GM23248 (cell line): ENCODE measurements at regions not wholly inside any gene's neighbourhood (a gene's known extent, or its start where the extent isn't known, plus 50 kb on each side); places are given as distances from the start of the nearest gene placed in this dataset.

ENCODE experiments used
- DNase-seq: peaks from one replicate; pipeline ENCODE4 v3.0.0-alpha.2; 2015
- H2AFZ ChIP-seq: fragments of 200-600 bp; sonication (generic); 2 replicates; pipeline ENCODE4 v1.6.1; 2016; ENCODE audit warnings: antibody characterized with exemption
- H3F3A ChIP-seq: fragments of 200-600 bp; sonication (generic); 2 replicates; pipeline ENCODE4 v1.6.1; 2016; ENCODE audit warnings: mild to moderate bottlenecking, antibody characterized with exemption, mixed run types; ENCODE audit not compliant: insufficient read depth
- H3K27ac ChIP-seq: fragments of 200-600 bp; sonication (generic); 2 replicates; pipeline ENCODE4 v1.5.1; 2016; ENCODE audit warnings: mild to moderate bottlenecking
- H3K27me3 ChIP-seq: fragments of 200-600 bp; sonication (generic); replicated peaks from 2 replicates; pipeline ENCODE4 v1.6.1; 2016; ENCODE audit warnings: mild to moderate bottlenecking; ENCODE audit not compliant: insufficient read depth
- H3K36me3 ChIP-seq: fragments of 200-600 bp; sonication (generic); 2 replicates; pipeline ENCODE4 v1.6.1; 2016; ENCODE audit warnings: low read depth, mild to moderate bottlenecking
- H3K4me1 ChIP-seq: fragments of 200-600 bp; sonication (generic); 2 replicates; pipeline ENCODE4 v1.6.1; 2016; ENCODE audit warnings: mild to moderate bottlenecking; ENCODE audit not compliant: insufficient read depth
- H3K4me2 ChIP-seq: fragments of 200-600 bp; sonication (generic); one replicate; pipeline ENCODE4 v1.6.1; 2016; ENCODE audit warnings: mild to moderate bottlenecking; ENCODE audit not compliant: unreplicated experiment
- H3K4me3 ChIP-seq: fragments of 200-600 bp; sonication (generic); 2 replicates; pipeline ENCODE4 v1.5.1; 2016; ENCODE audit warnings: mild to moderate bottlenecking
- H3K79me2 ChIP-seq: fragments of 200-600 bp; sonication (generic); 2 replicates; pipeline ENCODE4 v1.6.1; 2016; ENCODE audit warnings: mild to moderate bottlenecking; ENCODE audit not compliant: insufficient read depth
- H3K9ac ChIP-seq: fragments of 200-600 bp; sonication (generic); 2 replicates; pipeline ENCODE4 v1.6.1; 2016; ENCODE audit warnings: mild to moderate bottlenecking
- H3K9me2 ChIP-seq: fragments of 200-600 bp; sonication (generic); 2 replicates; pipeline ENCODE4 v1.6.1; 2016; ENCODE audit warnings: mixed run types, mild to moderate bottlenecking, moderate library complexity; ENCODE audit not compliant: insufficient read depth
- H3K9me3 ChIP-seq: fragments of 200-600 bp; sonication (generic); one replicate; pipeline ENCODE4 v1.6.1; 2017; ENCODE audit warnings: low read depth
- H4K20me1 ChIP-seq: fragments of 200-600 bp; sonication (generic); 2 replicates; pipeline ENCODE4 v1.6.0; 2016; ENCODE audit not compliant: insufficient read depth
- EZH2 ChIP-seq: fragments of 200-600 bp; sonication (generic); IDR thresholded peaks from 2 replicates; pipeline ENCODE4 v1.6.1; 2018; ENCODE audit warnings: antibody characterized with exemption, mild to moderate bottlenecking; ENCODE audit not compliant: insufficient read depth, poor library complexity, severe bottlenecking
- EZH2phosphoT487 ChIP-seq: fragments of 200-600 bp; sonication (generic); IDR thresholded peaks from 2 replicates; pipeline ENCODE4 v1.6.1; 2018; ENCODE audit warnings: antibody characterized with exemption, moderate library complexity, mild to moderate bottlenecking, low read depth; ENCODE audit not compliant: insufficient read depth
- WGBS, 2 experiments: methylation state at CpG; one replicate each; pipeline ENCODE4 v1.1.6; 2015 to 2017; ENCODE audit warnings: low lambda C conversion rate in 2 of 2, low coverage in 1 of 2; ENCODE audit errors: missing lambda C conversion rate in 2 of 2; 5-methylcytosine and 5-hydroxymethylcytosine counted together
- in situ Hi-C: fragments of 300-500 bp; cut with MboI; formaldehyde crosslinking; loops from 2 replicates; pipeline ENCODE4 v1.15.0; 2020

DNA sequence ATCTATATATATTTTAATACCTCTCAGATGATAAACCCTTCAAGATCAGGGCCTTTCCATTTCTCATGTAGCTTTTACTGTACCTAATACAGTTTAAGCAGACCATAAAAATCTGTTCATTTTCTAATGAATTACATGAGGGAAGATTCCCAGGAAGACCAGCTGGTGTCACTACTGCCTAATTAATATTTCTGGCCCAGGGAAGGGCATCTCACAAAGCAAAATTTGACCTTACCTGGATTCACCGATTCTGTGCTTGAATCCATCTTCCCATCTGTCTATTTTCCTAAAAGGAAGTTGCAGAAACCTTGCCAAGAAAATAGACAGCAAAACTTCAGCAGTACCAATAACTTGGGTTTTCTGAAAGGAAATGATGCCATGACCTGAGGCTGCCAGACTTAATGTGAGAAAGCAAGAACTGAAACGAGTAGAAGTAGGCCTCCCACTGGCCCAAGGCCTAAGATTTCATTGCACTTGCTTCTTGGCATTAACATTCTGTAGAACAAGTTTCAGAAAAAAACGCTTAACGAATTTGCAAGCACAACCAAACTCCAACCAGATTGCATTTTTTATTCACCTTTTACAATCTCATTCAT lies 83.0 kb upstream of the GLIS3 start:
- no peak overlapping the region for H3K27ac ChIP-seq
- no peaks in the 10 kb centered on the region for H3K27me3 ChIP-seq
- H3K4me1 ChIP-seq: peaks cover 16% of the 10 kb centered on the region
- H3K9me2 ChIP-seq: no peaks in the 10 kb centered on the region
- TF ChIP-seq EZH2 (no peak), EZH2phosphoT487 (no peak)
- peaks cover 5% of the 10 kb centered on the region; the same call in 1 of the 2 replicates for H3F3A ChIP-seq
- H3K4me2 ChIP-seq: no peak overlapping the region
- WGBS, 2 experiments: 51 to 53% methylated on average over 4 of the region's 4 CpGs
- no peaks in the 10 kb centered on the region for H3K9me3 ChIP-seq
- no peak overlapping the region for H3K4me3 ChIP-seq
- H2AFZ ChIP-seq: no peak overlapping the region
- DNase-seq: peak; percentile 56
- H3K36me3 ChIP-seq: no peaks in the 10 kb centered on the region
- H3K9ac ChIP-seq: no peak overlapping the region
- no peaks in the 10 kb centered on the region for H3K79me2 ChIP-seq
- in situ Hi-C loops: no loop called here
- H4K20me1 ChIP-seq: no peaks in the 10 kb centered on the region

DNA sequence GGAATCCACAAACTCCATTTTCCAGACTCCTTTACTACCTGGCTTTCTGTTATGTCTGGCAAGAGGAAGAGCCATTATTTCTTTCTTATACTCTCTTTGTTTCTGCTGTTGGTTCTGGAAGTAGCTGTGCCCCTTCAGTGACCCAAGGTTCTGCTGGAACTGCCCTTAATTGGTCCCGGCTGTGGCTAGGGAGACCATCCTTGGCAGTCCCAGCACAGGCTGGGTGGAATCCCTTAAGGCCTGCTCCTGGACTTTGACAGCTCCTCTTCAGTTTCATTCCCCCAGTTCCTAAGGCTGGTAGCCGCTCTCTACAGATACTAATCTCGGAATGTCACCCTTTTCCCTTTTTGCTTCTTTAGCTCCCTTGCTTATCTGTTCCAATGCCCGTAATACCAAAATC lies 81.9 kb upstream of the GLIS3 start:
- WGBS, 2 experiments: 77 to 79% methylated on average over 4 of the region's 4 CpGs
- no peaks in the 10 kb centered on the region for H3K36me3 ChIP-seq
- no peaks in the 10 kb centered on the region for H3K79me2 ChIP-seq
- peaks cover 5% of the 10 kb centered on the region; the same call in 1 of the 2 replicates for H3F3A ChIP-seq
- no peak for TF ChIP-seq EZH2phosphoT487
- no peaks in the 10 kb centered on the region for H4K20me1 ChIP-seq
- peaks cover 12% of the 10 kb centered on the region for H3K4me1 ChIP-seq
- no peaks in the 10 kb centered on the region for H3K27me3 ChIP-seq
- H3K4me2 ChIP-seq: no peak overlapping the region
- H3K9me2 ChIP-seq: no peaks in the 10 kb centered on the region
- H3K9me3 ChIP-seq: no peaks in the 10 kb centered on the region
- H3K9ac ChIP-seq: no peak overlapping the region
- H2AFZ ChIP-seq: no peak overlapping the region
- DNase-seq: no peak
- in situ Hi-C loops: no loop called here
- H3K27ac ChIP-seq: no peak overlapping the region
- H3K4me3 ChIP-seq: no peak overlapping the region

DNA sequence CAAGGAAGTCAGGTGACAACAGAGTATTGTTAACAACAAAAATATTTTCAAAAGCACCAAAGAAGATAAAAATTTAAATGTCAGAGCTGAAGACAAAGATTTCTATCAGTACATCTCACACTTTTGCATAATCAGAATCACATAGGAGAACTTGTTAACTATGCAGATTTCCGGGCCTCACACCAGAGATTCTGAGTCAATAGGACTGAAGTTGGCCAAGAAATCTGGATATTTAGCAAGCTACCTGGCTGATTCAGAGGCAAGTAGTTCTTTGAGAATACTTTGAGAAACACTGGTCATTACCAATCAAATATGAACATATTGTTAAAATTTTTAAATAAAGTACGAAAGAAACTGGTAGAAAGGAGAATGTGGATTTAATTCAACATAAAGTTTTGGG lies 80.5 kb upstream of the GLIS3 start:
- Histone ChIP-seq H3K4me2 (no peak overlapping the region), H3K4me3 (no peak overlapping the region), H3K36me3 (no peaks in the 10 kb centered on the region), H3K27me3 (no peaks in the 10 kb centered on the region), H3K4me1 (peaks cover 18% of the 10 kb centered on the region), H3F3A (peaks cover 16% of the 10 kb centered on the region), H3K9me2 (no peaks in the 10 kb centered on the region), H3K79me2 (no peaks in the 10 kb centered on the region), H3K9ac (no peak overlapping the region), H3K27ac (no peak overlapping the region), H4K20me1 (no peaks in the 10 kb centered on the region), H3K9me3 (no peaks in the 10 kb centered on the region), H2AFZ (no peak overlapping the region)
- in situ Hi-C loops: no loop called here
- 88 to 91% methylated on average over 2 of the region's 2 CpGs for WGBS, 2 experiments
- DNase-seq: peak; percentile 22
- no peak for TF ChIP-seq EZH2phosphoT487
- no peak for TF ChIP-seq EZH2

DNA sequence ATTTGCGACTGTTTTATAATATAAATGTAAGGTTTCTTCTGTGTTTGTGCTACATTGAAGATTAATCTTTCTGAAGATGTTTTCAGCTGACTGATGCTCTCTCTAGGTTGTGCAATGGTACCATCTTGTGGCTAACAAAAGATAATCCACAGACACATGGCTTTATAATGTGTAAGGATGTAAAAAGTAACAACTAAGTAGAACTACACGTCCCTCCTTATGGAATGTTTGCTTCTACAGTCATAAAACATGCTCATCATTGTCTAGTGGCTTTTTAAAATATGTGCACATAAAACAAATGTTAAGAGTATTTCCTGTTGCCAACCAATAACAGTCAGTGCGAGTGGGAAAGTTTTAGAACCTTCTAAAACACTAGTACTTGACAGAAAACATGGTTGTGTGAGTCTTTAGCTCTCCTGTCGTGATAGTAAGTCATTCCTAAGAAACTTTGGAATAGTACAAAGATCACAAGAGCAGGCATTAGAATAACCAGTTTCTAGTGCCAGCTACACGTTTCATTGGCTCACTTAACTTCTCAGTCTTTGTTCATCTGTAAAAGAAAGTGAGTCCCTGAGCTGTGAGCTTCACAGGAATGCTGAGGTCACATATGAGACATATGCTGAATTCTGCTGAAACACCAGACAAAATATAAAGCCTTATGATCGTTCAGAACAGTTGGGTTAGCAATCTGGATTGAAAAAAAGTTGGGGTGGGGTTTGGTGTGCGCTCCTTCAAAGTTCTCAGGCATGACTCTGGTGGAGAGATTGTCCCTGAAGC lies 75.7 kb upstream of the GLIS3 start:
- TF ChIP-seq EZH2phosphoT487 (no peak), EZH2 (no peak)
- peak overlapping the region; percentile 38 for H3K9ac ChIP-seq
- peaks cover 24% of the 10 kb centered on the region for H3F3A ChIP-seq

More for the DNA sequence above, 75.7 kb upstream of the GLIS3 start:
- Histone ChIP-seq H3K36me3 (no peaks in the 10 kb centered on the region), H3K4me3 (peak overlapping the region; percentile 45), H3K4me1 (peaks cover 28% of the 10 kb centered on the region), H3K9me2 (no peaks in the 10 kb centered on the region), H4K20me1 (no peaks in the 10 kb centered on the region), H3K27ac (peak overlapping the region; percentile 79), H3K9me3 (no peaks in the 10 kb centered on the region), H2AFZ (peak overlapping the region; percentile 43), H3K27me3 (no peaks in the 10 kb centered on the region), H3K79me2 (no peaks in the 10 kb centered on the region), H3K4me2 (peak overlapping the region; percentile 66)
- WGBS, 2 experiments: 26 to 27% methylated on average over 7 of the region's 7 CpGs
- peak; percentile 89 for DNase-seq
- in situ Hi-C loops: loop anchor here (5.0 to 10.0 kb wide), 2 partner anchors 267 to 1521 kb away; no protein-coding TSS in a partner anchor
